NCI-H1092 treated with DMSO at 0.1 percent for 48 hours (cell line): ENCODE measurements at regions not wholly inside any gene's neighbourhood (a gene's known extent, or its start where the extent isn't known, plus 50 kb on each side); places are given as distances from the start of the nearest gene placed in this dataset.
"Not testable (repeated sequence)": the region's sequence is repeated elsewhere in the genome, so short reads cannot be mapped to it uniquely, and the experiment has no call there.

Experiments used
- DNase-seq: peaks from one replicate; lab custom pipeline; 2025; lab: John Stamatoyannopoulos, UW

GRCh38 chr5:30150231-30150630 is 1043.3 kb upstream of the CDH6 start:
- no peak for DNase-seq

GRCh38 chr5:30149526-30149925 is 1044.0 kb upstream of the CDH6 start:
- DNase-seq, result no peak

GRCh38 chr5:30147976-30148375 is 1045.5 kb upstream of the CDH6 start:
- DNase-seq, result no peak

GRCh38 chr5:30144059-30144458 is 1049.4 kb upstream of the CDH6 start:
- not testable (repeated sequence) for DNase-seq

- no peak for DNase-seq
Observed at GRCh38 chr5:30142432-30142831, 1051.1 kb upstream of the CDH6 start.

GRCh38 chr5:30121043-30121442 is 1072.4 kb upstream of the CDH6 start:
- DNase-seq, result no peak

- no peak for DNase-seq
Observed at GRCh38 chr5:30117135-30117534, 1076.4 kb upstream of the CDH6 start.

- DNase-seq, result no peak
Observed at GRCh38 chr5:30113542-30113941, 1079.9 kb upstream of the CDH6 start.

GRCh38 chr5:30112867-30113266 is 1080.6 kb upstream of the CDH6 start:
- DNase-seq, result no peak

- no peak for DNase-seq
Observed at GRCh38 chr5:30108051-30108450, 1085.4 kb upstream of the CDH6 start.

GRCh38 chr5:30106596-30106995 is 1086.9 kb upstream of the CDH6 start:
- no peak for DNase-seq

- DNase-seq, result no peak
Observed at GRCh38 chr5:30104872-30105596, 1088.5 kb upstream of the CDH6 start.

- no peak for DNase-seq
Observed at GRCh38 chr5:30103452-30104202, 1089.9 kb upstream of the CDH6 start.

GRCh38 chr5:30103052-30103451 is 1090.4 kb upstream of the CDH6 start:
- DNase-seq, result no peak

- DNase-seq, result no peak
Observed at GRCh38 chr5:30102185-30102584, 1091.3 kb upstream of the CDH6 start.

GRCh38 chr5:30100929-30101328 is 1092.6 kb upstream of the CDH6 start:
- DNase-seq, result peak; percentile 34

GRCh38 chr5:30100148-30100713 is 1093.3 kb upstream of the CDH6 start:
- no peak for DNase-seq

- DNase-seq, result peak; percentile 3
Observed at GRCh38 chr5:30099634-30100033, 1093.9 kb upstream of the CDH6 start.

GRCh38 chr5:30098940-30099339 is 1094.5 kb upstream of the CDH6 start:
- no peak for DNase-seq

- DNase-seq, result no peak
Observed at GRCh38 chr5:30092548-30092947, 1100.9 kb upstream of the CDH6 start.

- DNase-seq, result no peak
Observed at GRCh38 chr5:30069441-30070263, 1123.8 kb upstream of the CDH6 start.

- no peak for DNase-seq
Observed at GRCh38 chr5:30063503-30063902, 1130.0 kb upstream of the CDH6 start.
